ENCODE measurements at regions not wholly inside any gene's neighbourhood (a gene's known extent, or its start where the extent isn't known, plus 50 kb on each side); places are given as distances from the start of the nearest gene placed in this dataset.
"Not testable (repeated sequence)": the region's sequence is repeated elsewhere in the genome, so short reads cannot be mapped to it uniquely, and the experiment has no call there.

DNA sequence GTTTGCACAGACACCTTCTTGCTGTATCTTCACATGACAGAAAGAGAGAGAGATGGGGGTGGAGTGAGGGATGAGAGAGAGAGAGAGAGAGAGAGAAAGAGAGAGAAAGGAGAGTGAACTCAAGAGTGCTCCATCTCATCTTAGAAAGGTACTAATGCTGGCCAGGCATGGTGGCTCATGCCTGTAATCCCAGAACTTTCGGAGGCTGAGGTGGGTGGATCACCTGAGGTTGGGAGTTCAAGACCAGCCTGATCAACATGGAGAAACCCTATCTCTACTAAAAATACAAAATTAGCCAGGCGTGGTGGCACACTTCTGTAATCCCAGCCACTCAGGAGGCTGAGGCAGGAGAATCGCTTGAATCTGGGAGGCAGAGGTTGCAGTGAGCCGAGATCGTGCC is 132.5 kb downstream of the NPIPB5 start:
- TF ChIP-seq, protein P1, sequence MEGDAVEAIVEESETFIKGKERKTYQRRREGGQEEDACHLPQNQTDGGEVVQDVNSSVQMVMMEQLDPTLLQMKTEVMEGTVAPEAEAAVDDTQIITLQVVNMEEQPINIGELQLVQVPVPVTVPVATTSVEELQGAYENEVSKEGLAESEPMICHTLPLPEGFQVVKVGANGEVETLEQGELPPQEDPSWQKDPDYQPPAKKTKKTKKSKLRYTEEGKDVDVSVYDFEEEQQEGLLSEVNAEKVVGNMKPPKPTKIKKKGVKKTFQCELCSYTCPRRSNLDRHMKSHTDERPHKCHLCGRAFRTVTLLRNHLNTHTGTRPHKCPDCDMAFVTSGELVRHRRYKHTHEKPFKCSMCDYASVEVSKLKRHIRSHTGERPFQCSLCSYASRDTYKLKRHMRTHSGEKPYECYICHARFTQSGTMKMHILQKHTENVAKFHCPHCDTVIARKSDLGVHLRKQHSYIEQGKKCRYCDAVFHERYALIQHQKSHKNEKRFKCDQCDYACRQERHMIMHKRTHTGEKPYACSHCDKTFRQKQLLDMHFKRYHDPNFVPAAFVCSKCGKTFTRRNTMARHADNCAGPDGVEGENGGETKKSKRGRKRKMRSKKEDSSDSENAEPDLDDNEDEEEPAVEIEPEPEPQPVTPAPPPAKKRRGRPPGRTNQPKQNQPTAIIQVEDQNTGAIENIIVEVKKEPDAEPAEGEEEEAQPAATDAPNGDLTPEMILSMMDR (IDR thresholded peaks at IDR 0.05; ENCODE audit: poor library complexity): not testable (repeated sequence)
- TF ChIP-seq EZH2 (IDR thresholded peaks at IDR 0.05; ENCODE audit: borderline replicate concordance); EZH2phosphoT487 (IDR thresholded peaks at IDR 0.05; ENCODE audit: low read depth, severe bottlenecking, unreplicated experiment): not testable (repeated sequence)

Data from hepatocyte (in vitro differentiated cells).